ENCODE measurements at regions not wholly inside any gene's neighbourhood (a gene's known extent, or its start where the extent isn't known, plus 50 kb on each side); places are given as distances from the start of the nearest gene placed in this dataset.
"Not testable (repeated sequence)": the region's sequence is repeated elsewhere in the genome, so short reads cannot be mapped to it uniquely, and the experiment has no call there.

- no peak overlapping the region for H3K4me3 ChIP-seq (ENCODE audit: low read depth, low read length)
- no peak for DNase-seq (ENCODE audit: low read depth)
- TF ChIP-seq CTCF (IDR thresholded peaks at IDR 0.05; ENCODE audit: insufficient read depth, low read length): no peak
Observed at GRCh38 chr2:129502781-129503180, 476.7 kb upstream of the RAB6C start.

GRCh38 chr2:129504646-129505045 is 474.8 kb upstream of the RAB6C start:
- DNase-seq (ENCODE audit: low read depth): no peak
- H3K4me3 ChIP-seq (ENCODE audit: low read depth, low read length): no peak overlapping the region
- no peak for TF ChIP-seq CTCF (IDR thresholded peaks at IDR 0.05; ENCODE audit: insufficient read depth, low read length)

GRCh38 chr2:129518937-129519336 is 460.5 kb upstream of the RAB6C start:
- no peak overlapping the region for H3K4me3 ChIP-seq (ENCODE audit: low read depth, low read length)
- no peak for TF ChIP-seq CTCF (IDR thresholded peaks at IDR 0.05; ENCODE audit: insufficient read depth, low read length)
- no peak for DNase-seq (ENCODE audit: low read depth)

GRCh38 chr2:129532158-129532557 is 447.3 kb upstream of the RAB6C start:
- not testable (repeated sequence) for H3K4me3 ChIP-seq (ENCODE audit: low read depth, low read length); DNase-seq (ENCODE audit: low read depth)

GRCh38 chr2:129548880-129549279 is 430.6 kb upstream of the RAB6C start:
- no peak overlapping the region for H3K4me3 ChIP-seq (ENCODE audit: low read depth, low read length)
- DNase-seq (ENCODE audit: low read depth): no peak
- TF ChIP-seq CTCF (IDR thresholded peaks at IDR 0.05; ENCODE audit: insufficient read depth, low read length): no peak

GRCh38 chr2:129550536-129550935 is 428.9 kb upstream of the RAB6C start:
- no peak overlapping the region for H3K4me3 ChIP-seq (ENCODE audit: low read depth, low read length)
- no peak for DNase-seq (ENCODE audit: low read depth)
- no peak for TF ChIP-seq CTCF (IDR thresholded peaks at IDR 0.05; ENCODE audit: insufficient read depth, low read length)

- no peak for TF ChIP-seq CTCF (IDR thresholded peaks at IDR 0.05; ENCODE audit: insufficient read depth, low read length)
- no peak overlapping the region for H3K4me3 ChIP-seq (ENCODE audit: low read depth, low read length)
- DNase-seq (ENCODE audit: low read depth): no peak
Observed at GRCh38 chr2:129554373-129554772, 425.1 kb upstream of the RAB6C start.

Data from fibroblast of the aortic adventitia (primary cell).